ENCODE measurements at regions not wholly inside any gene's neighbourhood (a gene's known extent, or its start where the extent isn't known, plus 50 kb on each side); places are given as distances from the start of the nearest gene placed in this dataset.

DNA sequence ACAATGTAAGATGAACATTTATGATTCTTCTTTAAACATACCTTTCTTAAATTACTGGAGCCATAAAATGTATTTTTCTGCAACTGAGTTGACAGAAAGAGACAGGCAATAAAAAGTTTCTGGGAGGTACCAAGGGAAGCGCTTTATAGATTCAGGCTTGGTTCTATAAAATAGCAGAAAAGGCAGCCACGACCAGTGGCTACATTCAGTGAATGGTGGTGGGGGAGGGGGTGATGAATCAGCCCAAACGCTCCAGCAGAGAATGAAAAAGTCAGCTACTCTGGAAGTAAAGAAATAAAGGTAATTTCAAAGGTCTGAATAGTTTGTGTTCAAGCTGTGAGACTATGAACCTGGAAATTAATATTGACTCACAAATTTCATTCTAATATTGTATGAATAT is 456.1 kb downstream of the KCTD8 start:
- TF ChIP-seq EZH2 (IDR thresholded peaks at IDR 0.05; ENCODE audit: borderline replicate concordance, low read depth, low read length, poor library complexity, severe bottlenecking), result no peak
- TF ChIP-seq, protein P1, sequence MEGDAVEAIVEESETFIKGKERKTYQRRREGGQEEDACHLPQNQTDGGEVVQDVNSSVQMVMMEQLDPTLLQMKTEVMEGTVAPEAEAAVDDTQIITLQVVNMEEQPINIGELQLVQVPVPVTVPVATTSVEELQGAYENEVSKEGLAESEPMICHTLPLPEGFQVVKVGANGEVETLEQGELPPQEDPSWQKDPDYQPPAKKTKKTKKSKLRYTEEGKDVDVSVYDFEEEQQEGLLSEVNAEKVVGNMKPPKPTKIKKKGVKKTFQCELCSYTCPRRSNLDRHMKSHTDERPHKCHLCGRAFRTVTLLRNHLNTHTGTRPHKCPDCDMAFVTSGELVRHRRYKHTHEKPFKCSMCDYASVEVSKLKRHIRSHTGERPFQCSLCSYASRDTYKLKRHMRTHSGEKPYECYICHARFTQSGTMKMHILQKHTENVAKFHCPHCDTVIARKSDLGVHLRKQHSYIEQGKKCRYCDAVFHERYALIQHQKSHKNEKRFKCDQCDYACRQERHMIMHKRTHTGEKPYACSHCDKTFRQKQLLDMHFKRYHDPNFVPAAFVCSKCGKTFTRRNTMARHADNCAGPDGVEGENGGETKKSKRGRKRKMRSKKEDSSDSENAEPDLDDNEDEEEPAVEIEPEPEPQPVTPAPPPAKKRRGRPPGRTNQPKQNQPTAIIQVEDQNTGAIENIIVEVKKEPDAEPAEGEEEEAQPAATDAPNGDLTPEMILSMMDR (conservative IDR thresholded peaks at IDR 0.05; ENCODE audit: low read depth, low read length), result no peak
